ENCODE measurements at regions not wholly inside any gene's neighbourhood (a gene's known extent, or its start where the extent isn't known, plus 50 kb on each side); places are given as distances from the start of the nearest gene placed in this dataset.
"Not testable (repeated sequence)": the region's sequence is repeated elsewhere in the genome, so short reads cannot be mapped to it uniquely, and the experiment has no call there.

DNA sequence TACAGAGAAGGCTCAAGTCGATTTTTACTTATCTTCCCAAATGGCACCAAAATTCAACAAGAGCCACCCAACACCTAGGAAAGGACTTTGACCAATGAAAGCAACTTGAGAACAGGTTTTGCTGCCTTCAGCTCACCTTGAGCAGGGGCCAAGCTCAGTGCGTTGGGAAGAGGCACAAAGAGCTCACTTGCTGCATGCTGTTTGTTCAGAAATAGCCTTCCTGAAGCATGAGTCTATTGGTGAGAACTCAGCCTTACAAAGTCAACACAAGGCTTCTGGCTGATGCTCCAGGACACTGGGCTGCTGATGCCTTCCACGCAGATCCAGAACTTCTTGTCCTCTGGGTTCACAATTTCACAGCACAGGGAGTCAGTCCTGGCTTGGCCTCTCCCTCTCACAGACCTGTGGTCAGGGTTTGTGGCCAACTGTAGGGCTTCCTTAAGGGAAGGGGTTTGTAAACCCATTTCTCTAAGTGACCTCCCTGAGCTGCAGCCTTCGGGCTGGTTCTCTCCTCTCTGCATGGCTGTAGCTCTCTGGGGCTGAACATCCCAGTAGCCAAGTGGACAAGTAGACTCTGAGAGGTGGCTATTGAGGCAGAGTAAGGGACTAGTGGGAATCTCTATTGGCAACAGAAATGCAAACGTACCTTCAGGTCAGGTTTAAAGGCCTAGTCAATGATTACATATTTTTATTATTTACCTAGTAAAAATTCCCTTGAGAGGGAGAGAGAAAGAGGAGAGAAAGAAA lies 124.7 kb upstream of the GATA6 start:
- DNase-seq: no peak

- no peak for DNase-seq
Observed at GRCh38 chr18:22045221-22045918, 124.0 kb upstream of the GATA6 start.

GRCh38 chr18:22046473-22046872 lies 122.9 kb upstream of the GATA6 start:
- DNase-seq: no peak

DNA sequence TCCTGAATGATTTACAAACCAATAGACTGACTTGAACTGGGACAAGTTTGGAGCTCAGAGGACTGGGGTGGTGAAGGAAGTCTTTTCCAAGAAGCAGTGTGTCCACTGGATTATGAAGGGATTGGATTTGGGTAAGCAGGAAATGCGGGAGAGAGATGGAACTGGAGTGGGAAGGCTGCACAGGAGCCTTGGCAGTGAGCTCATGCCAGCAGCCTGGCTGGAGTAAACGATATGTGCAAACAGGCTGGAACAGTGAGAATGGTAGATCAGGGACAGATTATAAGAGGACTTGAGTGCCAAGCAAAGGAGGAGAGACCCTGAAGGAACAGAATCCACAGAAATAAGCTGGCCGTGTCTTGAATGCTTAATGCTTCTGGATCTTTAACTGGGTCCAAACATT lies 121.9 kb upstream of the GATA6 start:
- DNase-seq: no peak

- DNase-seq: no peak
Observed at GRCh38 chr18:22048221-22048620, 121.2 kb upstream of the GATA6 start.

DNA sequence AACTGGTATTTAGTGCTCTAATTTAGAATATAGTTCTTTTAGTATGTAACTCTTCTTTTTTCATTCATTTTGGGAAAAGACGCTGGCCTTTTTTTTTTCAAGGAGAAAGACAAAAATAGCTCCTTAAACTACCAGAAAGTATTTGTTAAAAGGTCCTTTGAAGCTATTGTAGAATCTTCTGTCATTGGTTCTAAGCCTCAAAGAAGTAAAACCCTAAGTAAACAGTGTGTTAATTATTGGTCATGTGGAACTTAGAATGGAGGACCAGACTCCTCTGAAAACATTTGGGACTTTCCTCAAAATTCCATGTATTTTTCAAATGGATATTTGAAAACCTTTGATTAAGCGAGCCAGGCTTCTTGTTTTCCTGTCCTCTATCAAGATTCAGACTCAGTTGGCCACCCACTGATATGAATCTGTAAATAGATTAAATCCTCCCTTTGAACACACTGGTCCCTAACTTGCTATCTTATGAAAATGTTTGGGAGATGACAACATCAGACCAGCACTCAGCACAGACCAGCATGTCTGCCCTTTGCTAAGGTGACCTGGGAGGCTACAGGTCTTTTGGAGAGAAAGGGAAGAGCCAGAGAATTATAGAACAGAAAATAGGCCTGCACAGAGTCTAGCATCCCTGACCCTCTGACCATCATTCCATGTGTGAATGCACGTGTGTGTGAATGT lies 120.3 kb upstream of the GATA6 start:
- no peak for DNase-seq

DNA sequence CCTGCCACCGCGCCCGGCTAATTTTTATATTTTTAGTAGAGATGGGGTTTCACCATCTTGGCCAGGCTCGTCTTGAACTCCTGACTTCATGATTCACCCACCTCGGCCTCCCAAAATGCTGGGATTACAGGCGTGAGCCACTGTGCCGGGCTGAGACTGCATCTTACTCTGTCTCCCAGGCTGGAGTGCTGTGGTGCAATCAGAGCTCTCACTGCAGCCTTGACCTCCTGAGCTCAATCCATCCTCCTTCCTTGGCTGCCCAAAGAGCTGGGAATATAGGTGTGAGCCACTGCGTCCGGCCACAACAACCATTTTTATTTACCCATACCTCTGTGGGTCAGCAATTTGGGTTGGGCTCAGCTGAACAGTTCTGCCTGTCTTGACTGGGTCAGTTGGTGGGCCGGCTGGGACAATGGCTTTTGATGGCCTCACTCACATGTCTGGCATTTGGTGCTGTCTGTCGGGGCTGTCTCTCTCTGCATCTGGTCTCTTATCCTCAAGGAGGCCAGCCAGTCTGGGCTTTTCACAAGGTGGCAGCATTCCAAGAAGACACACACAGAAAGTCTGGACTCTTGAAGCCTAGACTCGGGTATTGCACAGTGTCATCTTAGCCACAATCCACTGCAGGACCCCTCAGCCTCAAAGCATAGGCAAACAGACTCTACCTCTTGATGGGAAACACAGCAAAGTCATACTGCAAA lies 116.8 kb upstream of the GATA6 start:
- no peak for DNase-seq

- DNase-seq: no peak
Observed at GRCh38 chr18:22055466-22056238, 113.7 kb upstream of the GATA6 start.

GRCh38 chr18:22056950-22057349 lies 112.4 kb upstream of the GATA6 start:
- DNase-seq: no peak

- DNase-seq: no peak
Observed at GRCh38 chr18:22057908-22058527, 111.4 kb upstream of the GATA6 start.

DNA sequence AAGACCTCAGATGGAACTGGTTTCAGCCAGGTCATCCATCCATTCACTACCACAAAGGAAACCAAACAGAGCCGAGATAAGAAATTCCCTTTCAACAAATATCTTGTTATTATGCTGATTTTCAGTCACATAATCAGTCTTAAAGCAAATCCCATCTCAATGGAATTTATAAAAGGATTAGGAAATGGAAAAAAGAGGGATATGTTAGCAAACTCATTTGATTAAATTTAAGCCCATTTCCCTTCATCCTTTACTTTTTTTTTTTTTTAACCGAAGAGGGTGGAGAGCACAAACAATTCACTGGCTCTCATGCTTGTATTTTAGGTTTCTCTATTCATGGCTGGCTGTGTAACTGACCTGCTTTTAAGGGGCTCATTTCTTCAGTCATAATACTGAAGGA lies 109.0 kb upstream of the GATA6 start:
- DNase-seq: no peak

- no peak for DNase-seq
Observed at GRCh38 chr18:22063102-22063501, 106.3 kb upstream of the GATA6 start.

DNA sequence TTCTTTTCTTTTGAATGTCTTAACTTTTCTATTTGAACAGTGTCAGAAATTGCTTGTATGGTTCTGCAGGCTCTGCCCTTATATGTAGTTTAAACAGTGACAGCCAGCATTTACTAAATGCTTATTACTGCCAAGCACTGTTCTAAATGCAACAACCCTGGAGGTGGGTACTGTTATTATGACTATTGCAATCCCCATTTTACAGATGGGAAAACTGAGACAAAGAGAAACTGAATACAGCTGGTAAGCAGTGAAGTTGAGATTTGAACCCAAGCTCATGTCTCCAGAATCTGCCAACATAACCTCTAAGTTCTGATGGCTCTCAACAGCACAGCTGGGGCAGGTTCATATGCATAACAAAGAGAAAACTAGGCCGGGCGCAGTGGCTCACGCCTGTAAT lies 105.7 kb upstream of the GATA6 start:
- DNase-seq: no peak

DNA sequence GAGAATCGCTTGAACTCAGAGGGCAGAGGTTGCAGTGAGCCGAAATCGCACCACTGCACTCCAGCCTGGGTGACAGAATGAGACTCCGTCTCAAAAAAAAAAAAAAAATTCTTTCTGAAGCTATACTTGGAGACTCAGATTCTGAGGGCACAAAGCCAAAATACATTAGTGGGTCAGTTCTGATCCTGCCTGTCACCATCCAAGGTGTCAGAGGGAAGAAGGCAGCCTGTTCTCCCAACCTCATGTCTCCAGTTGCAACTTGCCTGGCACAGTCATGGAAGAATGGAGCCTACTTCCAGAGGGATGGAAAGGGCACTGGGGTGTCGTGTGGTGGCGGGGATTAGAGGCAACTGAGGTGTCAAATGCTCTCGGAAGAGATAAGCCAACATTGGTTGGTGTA lies 104.8 kb upstream of the GATA6 start:
- no peak for DNase-seq

GRCh38 chr18:22065311-22065710 lies 104.1 kb upstream of the GATA6 start:
- DNase-seq: no peak

GRCh38 chr18:22066083-22066485 lies 103.3 kb upstream of the GATA6 start:
- DNase-seq: no peak

DNA sequence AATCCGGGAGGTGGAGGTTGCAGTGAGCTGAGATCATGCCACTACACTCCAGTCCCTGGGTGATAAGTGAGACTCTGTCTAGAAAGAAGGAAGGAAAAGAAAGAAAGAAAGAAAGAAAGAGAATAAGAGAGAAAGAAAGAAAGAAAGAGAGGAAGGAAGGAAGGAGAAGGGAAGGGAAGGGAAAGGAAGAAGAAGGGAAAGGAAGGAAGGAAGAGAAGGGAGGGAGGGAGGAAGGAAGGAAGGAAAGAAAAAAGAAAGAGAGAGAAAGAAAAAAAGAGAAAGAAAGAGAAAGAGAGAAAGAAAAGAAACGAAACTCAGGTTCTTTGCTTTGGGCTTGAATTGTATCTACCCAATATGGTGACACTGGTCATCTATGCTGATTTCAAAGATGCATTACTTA lies 102.3 kb upstream of the GATA6 start:
- DNase-seq: no peak

GRCh38 chr18:22067682-22068081 lies 101.7 kb upstream of the GATA6 start:
- no peak for DNase-seq

- not testable (repeated sequence) for DNase-seq
Observed at GRCh38 chr18:22068784-22069183, 100.6 kb upstream of the GATA6 start.

DNA sequence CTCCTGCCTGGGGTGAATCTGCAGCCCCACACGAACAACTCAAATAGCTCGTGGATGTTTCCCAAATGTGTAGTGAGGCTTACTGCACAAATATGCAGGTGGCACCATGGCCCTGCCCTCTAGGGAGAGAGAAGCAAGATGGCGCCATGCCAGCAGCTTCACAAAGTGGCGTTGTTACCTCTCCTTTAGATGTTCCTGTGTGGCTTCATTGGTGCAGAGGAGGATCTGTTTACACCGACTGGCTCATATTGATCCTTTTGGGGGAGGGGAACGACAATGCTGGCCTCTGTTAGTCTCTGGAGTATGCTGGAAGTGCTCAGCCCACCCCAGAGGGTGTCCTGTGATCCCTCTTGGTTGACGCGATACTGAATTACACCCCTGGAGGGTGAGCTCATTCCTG lies 99.5 kb upstream of the GATA6 start:
- no peak for DNase-seq

DNA sequence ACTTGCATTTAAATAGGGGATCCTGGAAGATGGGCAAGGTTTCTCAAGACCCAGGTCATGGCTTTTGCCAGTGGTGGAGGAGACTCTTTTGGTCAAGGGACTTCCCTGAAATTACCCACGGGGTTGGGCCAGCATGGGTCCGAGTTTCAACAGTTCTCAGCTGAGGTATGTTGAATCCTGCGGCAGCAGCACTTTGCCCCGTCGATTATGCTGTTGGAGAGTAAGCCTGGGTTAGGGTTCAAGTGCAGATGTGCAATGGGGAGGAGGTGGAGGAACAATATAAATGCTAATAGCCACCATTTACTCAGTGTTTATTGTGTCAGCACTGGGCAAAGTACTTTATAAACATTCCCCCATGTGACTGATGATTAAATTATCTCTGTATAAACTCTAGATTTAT lies 96.0 kb upstream of the GATA6 start:
- DNase-seq: no peak
